Thymus (tissue), 11 donors: ENCODE measurements at regions not wholly inside any gene's neighbourhood (a gene's known extent, or its start where the extent isn't known, plus 50 kb on each side); places are given as distances from the start of the nearest gene placed in this dataset.

Source experiments
- DNase-seq, 9 donors: peaks; one replicate each; pipeline ENCODE4 v3.0.0-alpha.2; 2013; ENCODE audit warnings: low spot score in 9 of 9, low read depth in 6 of 9, missing footprints in 1 of 9
- H3K27ac ChIP-seq, 2 donors: one replicate each; pipeline ENCODE4 v1.5.1; 2013; ENCODE audit warnings: control low read depth in 1 of 2, low read depth in 1 of 2, low read length in 1 of 2, mild to moderate bottlenecking in 1 of 2, moderate library complexity in 1 of 2
- H3K27me3 ChIP-seq, 2 donors: one replicate each; pipeline ENCODE4 v1.5.1; 2013; ENCODE audit warnings: low read length in 1 of 2; ENCODE audit not compliant: control insufficient read depth in 2 of 2, insufficient read depth in 1 of 2
- H3K36me3 ChIP-seq, 2 donors: one replicate each; pipeline ENCODE4 v1.5.1; 2013; ENCODE audit warnings: low read length in 1 of 2, mild to moderate bottlenecking in 1 of 2, moderate library complexity in 1 of 2; ENCODE audit not compliant: control insufficient read depth in 2 of 2, insufficient read depth in 2 of 2
- H3K4me1 ChIP-seq, 2 donors: one replicate each; pipeline ENCODE4 v1.5.1; 2013; ENCODE audit warnings: low read length in 2 of 2; ENCODE audit not compliant: control insufficient read depth in 2 of 2, insufficient read depth in 2 of 2
- H3K4me3 ChIP-seq, 2 donors: one replicate each; pipeline ENCODE4 v1.5.1; 2013; ENCODE audit warnings: low read length in 2 of 2, control low read depth in 1 of 2, mild to moderate bottlenecking in 1 of 2
- H3K9me3 ChIP-seq, 2 donors: one replicate each; pipeline ENCODE4 v1.5.1; 2013; ENCODE audit warnings: low read length in 1 of 2, mild to moderate bottlenecking in 1 of 2; ENCODE audit not compliant: control insufficient read depth in 2 of 2, insufficient read depth in 1 of 2
- WGBS: extraction: QIAGEN DNeasy Blood & Tissue Kit; methylation state at CpG from one replicate; pipeline ENCODE4 v1.1.7; 2013; 5-methylcytosine and 5-hydroxymethylcytosine counted together
- donor health status: healthy.

DNA sequence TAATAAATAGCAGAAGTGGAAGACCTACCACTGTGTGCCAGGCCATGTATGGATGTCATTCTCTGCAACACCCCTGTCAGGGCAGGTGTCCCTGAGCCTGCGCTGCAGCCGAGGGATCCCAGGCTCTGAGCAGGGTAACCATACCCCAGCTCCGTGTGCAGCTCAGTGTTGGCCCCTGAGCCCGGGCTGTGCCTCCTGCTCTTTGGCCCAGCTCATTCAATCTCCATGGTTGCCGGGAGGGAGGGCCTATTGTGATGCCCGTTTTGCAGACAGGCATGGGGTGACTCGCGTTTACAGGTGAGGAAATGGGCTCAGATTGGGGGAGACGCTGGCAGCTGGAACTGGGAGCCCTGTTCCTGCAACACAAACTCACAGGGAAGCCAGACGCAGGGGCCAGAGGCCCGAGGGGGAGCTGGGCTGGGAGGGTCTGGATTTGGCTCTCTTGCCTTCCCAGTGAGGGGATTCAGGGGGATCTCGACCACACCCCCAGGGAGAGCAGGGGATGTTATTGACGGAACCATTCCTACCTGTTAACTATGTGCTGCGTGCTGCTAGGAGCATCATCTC lies 190.5 kb downstream of the IRF8 start:
- Histone ChIP-seq H3K4me1 (no peaks in the 10 kb centered on the region), H3K27ac (no peak overlapping the region), H3K4me3 (no peak overlapping the region), H3K27me3 (no peaks in the 10 kb centered on the region), H3K9me3 (no peaks in the 10 kb centered on the region), H3K36me3 (no peaks in the 10 kb centered on the region)
- 91% methylated on average over 14 of the region's 14 CpGs for WGBS
- no peak for DNase-seq

DNA sequence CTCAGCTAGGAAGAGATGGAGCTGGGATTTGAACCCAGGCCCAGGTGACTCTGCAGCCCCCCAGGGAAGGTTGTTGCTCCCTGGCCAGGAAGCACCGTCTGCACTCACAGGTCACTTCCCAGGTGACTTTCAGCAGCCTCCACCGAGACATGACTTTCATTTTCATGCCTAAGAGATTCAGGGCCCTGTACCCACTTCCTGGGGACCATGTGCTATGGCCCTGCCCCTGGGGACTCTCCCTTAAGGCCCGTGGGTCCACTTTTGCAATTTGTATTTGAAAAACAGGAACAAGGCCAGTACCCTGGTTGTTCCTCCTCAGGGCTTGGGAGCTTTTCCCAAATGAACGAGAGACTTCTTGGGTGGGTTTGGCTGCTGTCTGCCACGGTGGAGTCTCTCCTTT lies 191.0 kb downstream of the IRF8 start:
- H3K36me3 ChIP-seq = no peaks in the 10 kb centered on the region
- no peaks in the 10 kb centered on the region for H3K9me3 ChIP-seq
- no peaks in the 10 kb centered on the region for H3K27me3 ChIP-seq
- no peak for DNase-seq
- H3K4me1 ChIP-seq = no peaks in the 10 kb centered on the region
- H3K4me3 ChIP-seq = no peak overlapping the region
- no peak overlapping the region for H3K27ac ChIP-seq
- WGBS = 62% methylated on average over 5 of the region's 5 CpGs

DNA sequence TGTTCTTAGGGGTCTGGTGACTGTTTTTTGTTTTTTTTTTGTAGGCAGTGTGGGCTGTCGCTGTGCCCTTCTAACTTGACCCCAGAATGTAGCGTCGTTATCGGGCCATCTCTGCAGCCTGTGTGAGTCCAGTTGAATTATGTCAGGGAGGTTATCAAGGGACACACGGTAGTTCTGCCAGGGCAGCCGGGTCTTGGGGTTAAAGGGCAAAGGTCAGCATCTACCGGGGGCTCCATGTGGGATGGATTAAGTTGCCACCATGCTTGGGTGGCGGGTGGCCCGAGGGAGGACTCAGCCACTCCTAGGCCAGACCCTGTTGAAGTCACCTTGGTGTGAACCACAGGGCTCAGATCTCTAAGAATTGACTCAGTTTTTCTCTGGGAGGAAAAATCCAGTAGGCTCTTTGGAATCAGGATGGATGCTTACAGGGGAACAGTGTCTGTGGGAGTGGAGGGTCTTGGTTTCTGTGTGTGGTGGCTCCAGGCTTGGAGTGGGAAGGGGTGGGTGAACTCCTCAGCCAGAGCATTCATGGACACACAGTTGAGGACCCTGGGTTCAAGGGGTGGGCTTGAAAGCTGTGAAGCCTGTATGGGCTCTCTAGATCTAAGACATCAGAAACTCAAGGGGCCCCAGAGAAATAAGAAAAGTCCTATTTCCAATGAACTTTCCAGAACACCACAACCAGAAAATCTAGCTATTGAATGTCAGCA lies 191.7 kb downstream of the IRF8 start:
- no peak overlapping the region for H3K27ac ChIP-seq
- 85% methylated on average over 9 of the region's 9 CpGs for WGBS
- no peaks in the 10 kb centered on the region for H3K4me1 ChIP-seq
- DNase-seq = no peak
- no peaks in the 10 kb centered on the region for H3K27me3 ChIP-seq
- H3K9me3 ChIP-seq = no peaks in the 10 kb centered on the region
- H3K36me3 ChIP-seq = no peaks in the 10 kb centered on the region
- no peak overlapping the region for H3K4me3 ChIP-seq

DNA sequence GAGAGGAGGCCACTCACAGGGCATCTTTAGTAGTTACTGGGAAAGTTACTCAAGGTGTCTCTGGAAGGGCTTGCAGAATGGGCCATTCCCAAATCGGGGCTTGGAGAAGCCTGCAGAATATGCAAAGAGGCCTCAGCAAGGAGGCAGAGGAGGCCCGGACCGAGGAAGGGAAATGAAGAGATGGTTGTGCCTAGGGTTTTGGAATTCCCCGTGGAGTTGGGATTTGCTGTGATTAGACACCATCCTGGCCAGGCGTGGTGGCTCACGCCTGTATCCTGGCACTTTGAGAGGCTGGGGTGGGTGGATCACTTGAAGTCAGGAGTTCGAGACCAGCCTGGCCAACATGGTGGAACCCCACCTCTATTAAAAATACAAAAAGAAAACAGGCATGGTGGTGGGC lies 193.0 kb downstream of the IRF8 start:
- no peak overlapping the region for H3K4me3 ChIP-seq
- H3K27ac ChIP-seq = no peak overlapping the region
- H3K9me3 ChIP-seq = no peaks in the 10 kb centered on the region
- 97% methylated on average over 7 of the region's 7 CpGs for WGBS
- DNase-seq = no peak
- no peaks in the 10 kb centered on the region for H3K4me1 ChIP-seq
- H3K27me3 ChIP-seq = no peaks in the 10 kb centered on the region
- H3K36me3 ChIP-seq = no peaks in the 10 kb centered on the region

DNA sequence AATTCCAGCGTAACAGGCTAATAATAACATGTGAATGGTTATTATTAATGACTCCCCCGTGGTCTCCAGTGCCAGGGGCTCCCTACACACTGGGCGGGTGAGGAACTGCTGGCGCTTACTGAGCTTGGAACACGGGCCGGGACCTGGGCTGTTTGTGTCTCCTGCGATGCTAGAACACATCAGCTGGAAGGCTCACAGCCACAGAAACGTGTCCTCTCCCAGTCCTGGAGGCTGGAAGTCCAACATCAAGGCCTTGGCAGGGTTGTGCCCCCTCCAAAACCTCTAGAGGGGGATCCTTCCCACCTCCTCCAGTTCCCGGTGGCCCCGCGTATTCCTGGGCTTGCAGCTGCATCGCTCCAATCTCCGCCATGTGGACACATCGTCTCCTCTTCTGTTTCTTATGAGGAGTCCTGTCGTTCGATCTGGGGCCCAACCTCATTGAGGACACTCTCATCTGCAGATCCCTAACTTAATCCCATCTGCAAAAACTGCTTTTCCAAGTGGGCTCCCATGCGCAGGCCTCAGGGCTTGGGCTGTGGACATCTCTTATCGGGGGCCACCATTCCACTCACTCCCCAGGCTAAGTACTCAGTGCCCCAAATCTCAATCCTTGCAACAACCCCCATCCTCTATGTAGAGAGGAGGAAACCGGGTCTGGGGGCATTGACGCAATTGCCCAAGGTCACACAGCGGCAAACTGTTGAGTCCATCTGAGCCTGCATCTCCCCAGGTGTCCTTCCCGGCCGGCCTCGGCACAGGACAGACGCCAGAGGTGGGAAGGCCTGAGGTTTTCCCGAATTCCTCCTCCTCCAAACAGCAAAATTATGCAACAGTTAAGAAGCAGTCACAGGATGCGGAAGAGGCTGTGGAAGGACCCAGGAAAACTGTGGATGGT lies 193.9 kb downstream of the IRF8 start:
- H3K4me3 ChIP-seq = no peak overlapping the region
- no peak overlapping the region for H3K27ac ChIP-seq
- H3K27me3 ChIP-seq = no peaks in the 10 kb centered on the region
- no peak for DNase-seq
- no peaks in the 10 kb centered on the region for H3K4me1 ChIP-seq
- WGBS = 95% methylated on average over 27 of the region's 27 CpGs
- no peaks in the 10 kb centered on the region for H3K9me3 ChIP-seq
- no peaks in the 10 kb centered on the region for H3K36me3 ChIP-seq

DNA sequence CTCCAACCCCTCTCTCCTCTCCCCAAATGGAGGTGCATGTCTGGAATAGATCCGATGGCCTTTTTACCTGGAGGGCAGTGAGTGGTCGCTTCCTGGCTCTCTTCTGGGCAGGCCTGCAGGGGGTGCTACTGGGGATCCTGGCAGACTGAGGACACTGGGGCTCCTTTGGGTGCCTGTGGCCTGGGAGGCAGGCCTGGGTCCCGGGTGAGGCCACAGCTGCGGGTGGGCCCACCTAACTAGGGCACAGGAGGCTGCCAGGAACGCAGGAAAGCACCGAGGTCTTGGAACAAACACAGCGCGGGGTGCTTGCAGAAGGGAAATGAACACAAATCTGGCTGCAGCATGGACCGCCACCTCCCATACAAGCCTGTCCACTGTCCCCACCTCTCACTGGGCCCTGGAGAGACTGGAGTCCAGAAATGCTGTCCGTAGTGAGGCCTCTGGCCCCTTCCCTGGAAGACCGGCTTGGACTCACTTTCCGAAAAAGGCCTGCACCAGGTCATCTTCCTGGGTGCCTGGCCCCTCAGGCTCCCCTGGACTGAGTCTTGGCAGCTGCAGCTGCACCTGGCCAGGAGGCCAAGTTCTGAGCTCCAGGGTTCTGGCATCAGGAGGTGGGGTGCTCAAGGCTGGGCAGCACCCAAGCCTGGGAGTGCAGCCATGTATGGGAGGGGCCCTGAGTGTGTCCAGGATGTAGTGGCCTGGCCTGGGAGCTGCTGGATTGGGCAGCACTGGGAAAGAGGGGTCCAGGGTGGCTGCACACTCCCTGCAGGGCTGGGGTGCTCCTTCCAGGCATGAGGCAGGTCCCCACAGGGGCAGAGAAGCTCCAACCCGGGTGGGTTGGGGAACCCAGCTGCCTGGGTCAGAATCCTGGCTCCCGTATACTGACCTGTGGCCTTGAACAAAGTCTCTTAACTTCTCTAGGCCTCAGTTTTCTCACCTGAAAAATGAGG lies 195.1 kb downstream of the IRF8 start:
- DNase-seq = no peak
- H3K4me3 ChIP-seq = no peak overlapping the region
- H3K27ac ChIP-seq = no peak overlapping the region
- no peaks in the 10 kb centered on the region for H3K9me3 ChIP-seq
- no peaks in the 10 kb centered on the region for H3K27me3 ChIP-seq
- WGBS = 85% methylated on average over 14 of the region's 14 CpGs
- no peaks in the 10 kb centered on the region for H3K4me1 ChIP-seq
- no peaks in the 10 kb centered on the region for H3K36me3 ChIP-seq

DNA sequence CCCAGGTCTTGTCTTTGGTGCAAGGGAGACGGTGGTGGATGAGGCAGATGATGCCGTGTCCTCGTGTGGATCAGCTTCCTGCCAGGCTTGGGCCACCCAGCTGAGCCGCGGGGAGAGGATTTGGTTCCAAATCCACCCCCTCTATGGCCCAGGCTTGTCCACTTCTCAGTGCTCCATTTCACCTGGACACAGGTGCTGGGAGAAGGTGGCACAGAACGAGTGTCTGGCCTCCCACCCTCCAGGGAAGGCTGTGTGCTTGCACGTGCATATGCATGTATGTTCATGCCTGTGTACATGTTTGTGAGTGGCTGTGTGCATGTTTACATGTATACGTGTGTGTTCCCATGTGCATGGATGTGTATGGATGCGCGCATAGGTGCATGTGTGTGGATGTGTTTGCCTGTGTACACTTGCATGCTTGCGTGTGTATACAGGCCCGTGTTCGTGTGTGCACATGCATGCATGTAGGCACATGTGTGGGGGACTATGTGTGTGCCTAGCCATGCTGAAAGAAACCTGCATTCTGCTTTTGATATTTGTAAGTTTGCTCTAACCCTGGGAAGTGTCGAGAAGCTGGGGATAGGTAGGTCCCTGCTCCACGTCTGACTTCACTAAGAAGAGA lies 196.3 kb downstream of the IRF8 start:
- no peaks in the 10 kb centered on the region for H3K27me3 ChIP-seq
- no peak overlapping the region for H3K27ac ChIP-seq
- H3K4me3 ChIP-seq = no peak overlapping the region
- H3K4me1 ChIP-seq = no peaks in the 10 kb centered on the region
- WGBS = 94% methylated on average over 15 of the region's 15 CpGs
- H3K36me3 ChIP-seq = no peaks in the 10 kb centered on the region
- no peaks in the 10 kb centered on the region for H3K9me3 ChIP-seq
- DNase-seq = no peak

DNA sequence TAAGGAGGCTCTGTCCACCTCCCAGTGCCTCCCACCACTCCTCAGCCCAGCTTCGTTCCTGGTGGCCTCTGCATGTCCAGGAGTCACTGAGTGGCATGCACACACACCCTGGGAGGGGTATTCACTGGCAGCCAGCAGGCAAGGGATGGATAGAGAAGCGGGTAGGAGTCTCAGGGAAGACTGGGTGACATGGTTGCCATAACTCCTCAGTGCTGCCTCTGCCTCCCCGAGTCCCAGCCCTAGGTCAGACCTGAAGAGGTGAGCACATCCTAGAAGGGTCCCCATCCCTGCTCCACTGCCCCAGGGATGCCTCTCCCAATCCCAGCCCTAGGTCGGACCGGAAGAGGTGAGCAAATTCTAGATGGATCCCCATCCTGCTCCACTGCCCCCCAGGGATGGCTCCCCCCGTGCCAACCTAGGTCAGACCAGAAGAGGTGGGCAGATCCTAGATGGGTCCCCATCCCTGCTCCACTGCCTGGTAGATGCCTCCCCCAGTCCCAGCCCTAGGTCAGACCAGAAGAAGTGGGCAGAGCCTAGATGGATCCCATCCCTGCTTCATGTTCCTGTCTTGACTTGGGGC lies 197.0 kb downstream of the IRF8 start:
- no peaks in the 10 kb centered on the region for H3K9me3 ChIP-seq
- no peak overlapping the region for H3K27ac ChIP-seq
- 92% methylated on average over 6 of the region's 6 CpGs for WGBS
- no peak overlapping the region for H3K4me3 ChIP-seq
- H3K4me1 ChIP-seq = no peaks in the 10 kb centered on the region
- H3K36me3 ChIP-seq = no peaks in the 10 kb centered on the region
- no peak for DNase-seq
- H3K27me3 ChIP-seq = peaks cover 0 to 3% of the 10 kb centered on the region in 2 donors
